GM23338 (cell line): ENCODE measurements at regions not wholly inside any gene's neighbourhood (a gene's known extent, or its start where the extent isn't known, plus 50 kb on each side); places are given as distances from the start of the nearest gene placed in this dataset.

Experiments used
- ATAC-seq: fragments of 200-7000 bp; cut with Tn5 transposase; 3 replicates; pipeline ENCODE4 v1.9.1; 2020
- DNase-seq: peaks from one replicate; pipeline ENCODE4 v3.0.0-alpha.2; 2015; ENCODE audit warnings: low spot score
- H2AFZ ChIP-seq: fragments of 200-600 bp; sonication (generic); 2 replicates; pipeline ENCODE4 v1.8.0; 2016; ENCODE audit warnings: antibody characterized with exemption, mild to moderate bottlenecking, moderate library complexity
- H3F3A ChIP-seq: fragments of 200-600 bp; sonication (generic); replicated peaks from 2 replicates; pipeline ENCODE4 v1.8.0; 2017; ENCODE audit warnings: antibody characterized with exemption, mixed run types, low read depth
- H3K27ac ChIP-seq: fragments of 200-600 bp; sonication (generic); 2 replicates; pipeline ENCODE4 v1.6.1; 2016; ENCODE audit warnings: low read depth
- H3K27me3 ChIP-seq: fragments of 200-600 bp; sonication (generic); 2 replicates; pipeline ENCODE4 v1.8.0; 2016; ENCODE audit warnings: mild to moderate bottlenecking, mixed run types, moderate library complexity; ENCODE audit not compliant: insufficient read depth
- H3K36me3 ChIP-seq: fragments of 200-600 bp; sonication (generic); 2 replicates; pipeline ENCODE4 v1.8.0; 2016; ENCODE audit warnings: mild to moderate bottlenecking; ENCODE audit not compliant: insufficient read depth
- H3K4me1 ChIP-seq: fragments of 200-600 bp; sonication (generic); 2 replicates; pipeline ENCODE4 v1.8.0; 2016; ENCODE audit warnings: mild to moderate bottlenecking, moderate library complexity; ENCODE audit not compliant: insufficient read depth
- H3K4me2 ChIP-seq: fragments of 200-600 bp; sonication (generic); 2 replicates; pipeline ENCODE4 v1.7.1; 2017; ENCODE audit warnings: mixed run types
- H3K4me3 ChIP-seq: fragments of 200-600 bp; sonication (generic); 2 replicates; pipeline ENCODE4 v1.6.1; 2016; ENCODE audit warnings: mixed run types
- H3K79me2 ChIP-seq: fragments of 200-600 bp; sonication (generic); replicated peaks from 2 replicates; pipeline ENCODE4 v1.8.0; 2017; ENCODE audit warnings: mild to moderate bottlenecking; ENCODE audit not compliant: insufficient read depth
- H3K9me2 ChIP-seq: fragments of 200-600 bp; sonication (generic); 2 replicates; pipeline ENCODE4 v1.8.0; 2017; ENCODE audit not compliant: insufficient read depth
- H4K20me1 ChIP-seq: fragments of 200-600 bp; sonication (generic); replicated peaks from 2 replicates; pipeline ENCODE4 v1.8.0; 2017; ENCODE audit warnings: mild to moderate bottlenecking; ENCODE audit not compliant: insufficient read depth
- H3K27ac Mint-ChIP-seq: 2 replicates; pipeline ENCODE4 v1.8.0; 2020; ENCODE audit warnings: inconsistent platforms, mild to moderate bottlenecking, moderate library complexity, mixed read lengths
- H3K27me3 Mint-ChIP-seq: 3 replicates; pipeline ENCODE4 v1.8.0; 2022; ENCODE audit warnings: low read depth, mild to moderate bottlenecking, moderate library complexity, mixed read lengths, inconsistent platforms; ENCODE audit not compliant: insufficient read depth, poor library complexity
- H3K36me3 Mint-ChIP-seq: 3 replicates; pipeline ENCODE4 v1.8.0; 2021; ENCODE audit warnings: low read depth, mild to moderate bottlenecking, inconsistent platforms, moderate library complexity, mixed read lengths
- H3K4me1 Mint-ChIP-seq: 3 replicates; pipeline ENCODE4 v1.8.0; 2020; ENCODE audit warnings: mild to moderate bottlenecking, inconsistent platforms, mixed read lengths
- H3K4me3 Mint-ChIP-seq: 3 replicates; pipeline ENCODE4 v1.8.0; 2021; ENCODE audit warnings: moderate library complexity, mild to moderate bottlenecking, inconsistent platforms, mixed read lengths
- H3K9me3 Mint-ChIP-seq: 3 replicates; pipeline ENCODE4 v1.8.0; 2020; ENCODE audit warnings: moderate library complexity, mild to moderate bottlenecking, inconsistent platforms, mixed read lengths
- EZH2 ChIP-seq: fragments of 200-600 bp; sonication (generic); IDR thresholded peaks from one replicate; pipeline ENCODE4 v1.8.0; 2017; ENCODE audit warnings: antibody characterized with exemption, mild to moderate bottlenecking, low read depth; ENCODE audit not compliant: unreplicated experiment
- EZH2phosphoT487 ChIP-seq: fragments of 200-600 bp; sonication (generic); IDR thresholded peaks from one replicate; pipeline ENCODE4 v1.8.1; 2018; ENCODE audit warnings: antibody characterized with exemption; ENCODE audit not compliant: unreplicated experiment
- JUNB ChIP-seq: IDR thresholded peaks from one replicate; pipeline ENCODE4 v1.6.1; 2016; ENCODE audit warnings: antibody characterized with exemption; ENCODE audit not compliant: unreplicated experiment
- NANOG ChIP-seq: IDR thresholded peaks from 2 replicates; pipeline ENCODE4 v1.6.1; 2016; ENCODE audit warnings: antibody characterized with exemption, borderline replicate concordance
- POLR2AphosphoS5 ChIP-seq: IDR thresholded peaks from 2 replicates; pipeline ENCODE4 v1.6.1; 2016; ENCODE audit warnings: antibody characterized with exemption, low read depth
- REST ChIP-seq: IDR thresholded peaks from one replicate; pipeline ENCODE4 v1.6.1; 2018; ENCODE audit warnings: antibody characterized with exemption; ENCODE audit not compliant: unreplicated experiment
- ZNF331 ChIP-seq: fragments of 250-450 bp; sonication (Bioruptor Pico); IDR thresholded peaks from 2 replicates; pipeline ENCODE4 v1.5.0; 2020; ENCODE audit warnings: low read depth, mild to moderate bottlenecking, moderate library complexity

- no peak overlapping the region for H2AFZ ChIP-seq
- Mint-ChIP-seq H3K4me1 (peaks cover 7% of the 10 kb centered on the region), H3K4me3 (no peak overlapping the region), H3K27me3 (peaks cover 2% of the 10 kb centered on the region), H3K27ac (no peak overlapping the region), H3K36me3 (no peaks in the 10 kb centered on the region), H3K9me3 (no peaks in the 10 kb centered on the region)
- no peaks in the 10 kb centered on the region for H3K79me2 ChIP-seq
- no peak overlapping the region for H3K4me2 ChIP-seq
- no peak overlapping the region for H3K4me3 ChIP-seq
- H3K4me1 ChIP-seq, result 0 out of 2 replicates have a peak, but pooled peaks cover 6% of the 10 kb centered on the region
- H4K20me1 ChIP-seq, result no peaks in the 10 kb centered on the region
- H3F3A ChIP-seq, result no peaks in the 10 kb centered on the region
- H3K9me2 ChIP-seq, result peaks cover under 1% of the 10 kb centered on the region; the same call in 1 of the 2 replicates
- TF ChIP-seq REST (no peak), NANOG (no peak), POLR2AphosphoS5 (no peak)
- no peaks in the 10 kb centered on the region for H3K27me3 ChIP-seq
- H3K27ac ChIP-seq, result no peak overlapping the region
- no peaks in the 10 kb centered on the region for H3K36me3 ChIP-seq
- no peak for DNase-seq
- ATAC-seq, result no peak
Observed at GRCh38 chr21:37983336-37984095, 67.3 kb upstream of the KCNJ6 start.

- Histone ChIP-seq H3F3A (no peaks in the 10 kb centered on the region), H3K27me3 (no peaks in the 10 kb centered on the region), H3K4me3 (no peak overlapping the region), H3K36me3 (no peaks in the 10 kb centered on the region), H2AFZ (no peak overlapping the region), H3K4me2 (no peak overlapping the region), H4K20me1 (no peaks in the 10 kb centered on the region), H3K79me2 (no peaks in the 10 kb centered on the region), H3K9me2 (peaks cover 6% of the 10 kb centered on the region), H3K4me1 (0 out of 2 replicates have a peak, but pooled peaks cover 6% of the 10 kb centered on the region), H3K27ac (no peak overlapping the region)
- no peak overlapping the region for H3K27ac Mint-ChIP-seq
- no peak for ATAC-seq
- peaks cover 7% of the 10 kb centered on the region for H3K4me1 Mint-ChIP-seq
- DNase-seq, result no peak
- H3K27me3 Mint-ChIP-seq, result peaks cover 2% of the 10 kb centered on the region
- no peak overlapping the region for H3K4me3 Mint-ChIP-seq
- no peaks in the 10 kb centered on the region for H3K36me3 Mint-ChIP-seq
- TF ChIP-seq ZNF331 (CRISPR knock-in tag) (no peak), EZH2 (no peak)
- H3K9me3 Mint-ChIP-seq, result no peaks in the 10 kb centered on the region
Observed at GRCh38 chr21:37984416-37984815, 68.2 kb upstream of the KCNJ6 start.

- no peaks in the 10 kb centered on the region for H3K36me3 ChIP-seq
- H3K4me3 ChIP-seq, result no peak overlapping the region
- H3K9me3 Mint-ChIP-seq, result no peaks in the 10 kb centered on the region
- peaks cover 7% of the 10 kb centered on the region for H3K4me1 Mint-ChIP-seq
- no peak overlapping the region for H3K4me2 ChIP-seq
- no peaks in the 10 kb centered on the region for H4K20me1 ChIP-seq
- peaks cover 2% of the 10 kb centered on the region for H3K27me3 Mint-ChIP-seq
- H3K27me3 ChIP-seq, result no peaks in the 10 kb centered on the region
- no peak overlapping the region for H3K4me3 Mint-ChIP-seq
- DNase-seq (no peak), ATAC-seq (no peak)
- H3F3A ChIP-seq, result no peaks in the 10 kb centered on the region
- no peak overlapping the region for H3K27ac ChIP-seq
- no peak overlapping the region for H2AFZ ChIP-seq
- H3K36me3 Mint-ChIP-seq, result no peaks in the 10 kb centered on the region
- no peak overlapping the region for H3K27ac Mint-ChIP-seq
- no peaks in the 10 kb centered on the region for H3K79me2 ChIP-seq
- peaks cover 6% of the 10 kb centered on the region for H3K9me2 ChIP-seq
- 0 out of 2 replicates have a peak, but pooled peaks cover 6% of the 10 kb centered on the region for H3K4me1 ChIP-seq
- TF ChIP-seq JUNB, result no peak
- no peak for TF ChIP-seq EZH2phosphoT487
- no peak for TF ChIP-seq NANOG
Observed at GRCh38 chr21:37986000-37986399, 69.7 kb upstream of the KCNJ6 start.
